Neural crest cell (in vitro differentiated cells): ENCODE measurements at regions not wholly inside any gene's neighbourhood (a gene's known extent, or its start where the extent isn't known, plus 50 kb on each side); places are given as distances from the start of the nearest gene placed in this dataset.

Source experiments
- DNase-seq: peaks from one replicate; pipeline ENCODE4 v3.0.0; 2021; ENCODE audit warnings: low read depth, mixed read lengths, low spot score
- H3K27ac Mint-ChIP-seq: one replicate; pipeline ENCODE4 v1.8.0; 2021; ENCODE audit warnings: mild to moderate bottlenecking, mixed read lengths; ENCODE audit not compliant: unreplicated experiment
- H3K27me3 Mint-ChIP-seq: 2 replicates; pipeline ENCODE4 v1.8.0; 2021; ENCODE audit warnings: low read depth, mild to moderate bottlenecking, mixed read lengths
- H3K36me3 Mint-ChIP-seq: 2 replicates; pipeline ENCODE4 v1.8.0; 2021; ENCODE audit warnings: low read depth, mild to moderate bottlenecking, mixed read lengths
- H3K4me1 Mint-ChIP-seq: 2 replicates; pipeline ENCODE4 v1.8.0; 2021; ENCODE audit warnings: mixed read lengths
- H3K4me3 Mint-ChIP-seq: one replicate; pipeline ENCODE4 v1.8.0; 2021; ENCODE audit warnings: mild to moderate bottlenecking, mixed read lengths
- H3K9me3 Mint-ChIP-seq: 2 replicates; pipeline ENCODE4 v1.8.0; 2021; ENCODE audit warnings: mixed read lengths
- CTCF ChIP-seq: fragments of 200-600 bp; sonication (generic); conservative IDR thresholded peaks from 2 replicates; pipeline ENCODE4 v1.5.0; 2021; ENCODE audit warnings: antibody characterized with exemption, mild to moderate bottlenecking

GRCh38 chr6:138685257-138685656 is 88.3 kb upstream of the CCDC28A start:
- Mint-ChIP-seq H3K27ac (no peak overlapping the region), H3K4me1 (no peaks in the 10 kb centered on the region), H3K36me3 (no peaks in the 10 kb centered on the region), H3K4me3 (no peak overlapping the region), H3K27me3 (peaks cover 2% of the 10 kb centered on the region), H3K9me3 (no peaks in the 10 kb centered on the region)
- no peak for TF ChIP-seq CTCF
- DNase-seq = no peak

GRCh38 chr6:138685781-138686180 is 87.8 kb upstream of the CCDC28A start:
- Mint-ChIP-seq H3K4me1 (no peaks in the 10 kb centered on the region), H3K9me3 (no peaks in the 10 kb centered on the region), H3K4me3 (no peak overlapping the region), H3K27ac (no peak overlapping the region), H3K36me3 (no peaks in the 10 kb centered on the region), H3K27me3 (peaks cover 3% of the 10 kb centered on the region)
- no peak for TF ChIP-seq CTCF
- no peak for DNase-seq

- peaks cover 17% of the 10 kb centered on the region for H3K27me3 Mint-ChIP-seq
- H3K36me3 Mint-ChIP-seq = no peaks in the 10 kb centered on the region
- no peak for TF ChIP-seq CTCF
- H3K27ac Mint-ChIP-seq = no peak overlapping the region
- H3K4me3 Mint-ChIP-seq = peak overlapping the region; percentile 12
- no peaks in the 10 kb centered on the region for H3K9me3 Mint-ChIP-seq
- H3K4me1 Mint-ChIP-seq = peaks cover 10% of the 10 kb centered on the region
- DNase-seq = no peak
Measured at GRCh38 chr6:138688580-138688979, 85.0 kb upstream of the CCDC28A start.

GRCh38 chr6:138689849-138690248 is 83.7 kb upstream of the CCDC28A start:
- peaks cover 10% of the 10 kb centered on the region for H3K4me1 Mint-ChIP-seq
- H3K36me3 Mint-ChIP-seq = no peaks in the 10 kb centered on the region
- no peak for DNase-seq
- H3K27me3 Mint-ChIP-seq = peaks cover 25% of the 10 kb centered on the region
- H3K27ac Mint-ChIP-seq = no peak overlapping the region
- no peak for TF ChIP-seq CTCF
- H3K4me3 Mint-ChIP-seq = peak overlapping the region; percentile 9
- H3K9me3 Mint-ChIP-seq = no peaks in the 10 kb centered on the region

- Mint-ChIP-seq H3K4me1 (peaks cover 10% of the 10 kb centered on the region), H3K4me3 (peak overlapping the region; percentile 93), H3K27ac (no peak overlapping the region), H3K27me3 (peaks cover 25% of the 10 kb centered on the region), H3K36me3 (no peaks in the 10 kb centered on the region), H3K9me3 (no peaks in the 10 kb centered on the region)
- DNase-seq = no peak
- TF ChIP-seq CTCF = no peak
Measured at GRCh38 chr6:138690975-138691594, 82.5 kb upstream of the CCDC28A start.
